Body of pancreas (tissue), 4 donors: ENCODE measurements at regions not wholly inside any gene's neighbourhood (a gene's known extent, or its start where the extent isn't known, plus 50 kb on each side); places are given as distances from the start of the nearest gene placed in this dataset.
"Not testable (repeated sequence)": the region's sequence is repeated elsewhere in the genome, so short reads cannot be mapped to it uniquely, and the experiment has no call there.

Experiments used
- ATAC-seq: fragments of 150-250 bp; one replicate; pipeline ENCODE4 v1.9.1; 2016
- DNase-seq, 4 donors: peaks; one replicate each; pipeline ENCODE4 v3.0.0-alpha.2; 2019
- H3K27ac ChIP-seq, 4 donors: fragments of 200-600 bp; sonication (generic); 1 replicate in 3 of 4; 2 replicates in 1 of 4; pipeline versions ENCODE4 v1.5.1 to v1.6.1; 2016 to 2019; ENCODE audit warnings: mild to moderate bottlenecking in 1 of 4, mixed read lengths in 1 of 4, moderate library complexity in 1 of 4
- H3K27me3 ChIP-seq, 2 donors: fragments of 200-600 bp; sonication (generic); one replicate each; pipeline ENCODE4 v1.6.0; 2016; ENCODE audit warnings: mild to moderate bottlenecking in 1 of 2
- H3K36me3 ChIP-seq, 2 donors: fragments of 200-600 bp; sonication (generic); replicated peaks in 1 of 2; 2 replicates each; pipeline ENCODE4 v1.5.1; 2016; ENCODE audit warnings: low read depth in 2 of 2; ENCODE audit not compliant: insufficient read depth in 1 of 2
- H3K4me1 ChIP-seq: fragments of 200-600 bp; sonication (generic); one replicate; pipeline ENCODE4 v1.6.0; 2016
- H3K4me3 ChIP-seq, 2 donors: fragments of 200-600 bp; sonication (generic); 1 replicate in 1 of 2; 2 replicates in 1 of 2; pipeline ENCODE4 v1.5.1; 2016 to 2019
- H3K9me3 ChIP-seq, 3 donors: fragments of 200-600 bp; sonication (generic); 1 replicate in 2 of 3; 2 replicates in 1 of 3; pipeline ENCODE4 v1.5.1; 2016
- POLR2A ChIP-seq, 3 donors: fragments of 450-650 bp; IDR thresholded peaks; one replicate each; pipeline ENCODE4 v1.6.1; 2016; ENCODE audit warnings: antibody characterized with exemption in 3 of 3, mild to moderate bottlenecking in 2 of 3
- WGBS, 2 donors: methylation state at CpG; one replicate each; pipeline ENCODE4 v1.1.5; 2017; 5-methylcytosine and 5-hydroxymethylcytosine counted together
- intact Hi-C: fragments of 100-400 bp; cut with DNase I; formaldehyde crosslinking; loops from one replicate; pipeline ENCODE4 v1.15.1; 2023
- TF ChIP-seq, protein P1 (sequence below), 7 experiments: fragments of 450-650 bp in 4 of 7; fragments of 200-600 bp in 3 of 7; sonication (generic) in 3 of 7; IDR thresholded peaks; one replicate each; pipeline ENCODE4 v1.5.1; 2016 to 2019; ENCODE audit warnings: antibody characterized with exemption in 7 of 7

DNA sequence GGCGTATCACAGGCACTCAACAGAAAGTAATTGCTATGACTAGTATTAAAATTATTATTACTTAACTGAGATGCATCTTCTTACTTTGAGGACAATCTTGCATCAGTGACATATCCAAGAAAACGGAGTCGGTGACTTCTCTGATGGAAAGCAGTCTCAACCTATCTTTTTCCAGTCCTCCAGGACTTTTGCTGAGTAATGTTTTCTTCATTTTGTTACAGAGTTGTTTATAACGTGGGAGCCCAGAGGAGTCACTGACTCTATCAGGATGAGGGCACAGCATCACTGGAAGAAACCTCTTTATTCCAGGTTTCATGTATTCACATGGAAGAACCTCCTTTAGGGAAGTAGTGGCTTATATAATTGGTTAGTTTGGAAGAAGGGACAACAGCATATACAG, 51.5 kb upstream of the MELK start:
- WGBS, 2 donors: 55 to 70% methylated on average over 4 of the region's 4 CpGs

DNA sequence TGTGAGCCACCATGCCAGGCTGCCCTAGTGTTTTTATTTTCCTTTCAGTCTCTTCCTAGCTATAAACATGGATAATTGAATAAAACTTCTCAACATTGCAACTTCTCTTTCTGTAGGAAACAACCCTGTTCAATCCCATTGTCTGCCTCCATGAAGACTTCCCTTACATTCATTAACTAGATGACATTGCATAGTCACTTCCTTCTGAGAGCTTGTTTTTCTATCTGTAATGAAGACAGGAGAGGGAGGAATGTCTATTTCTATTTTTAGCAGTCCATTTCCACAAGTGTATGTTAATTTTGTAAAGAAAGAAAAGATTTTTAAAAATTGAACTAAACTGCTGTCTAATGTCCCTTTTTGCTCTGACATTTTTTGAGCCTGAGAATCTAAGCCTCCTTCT, 55.6 kb upstream of the MELK start:
- Histone ChIP-seq H3K4me1 (no peaks in the 10 kb centered on the region), H3K36me3 (no peaks in the 10 kb centered on the region), H3K27me3 (no peaks in the 10 kb centered on the region), H3K9me3 (no peaks in the 10 kb centered on the region), H3K4me3 (no peak overlapping the region), H3K27ac (no peak overlapping the region)
- TF ChIP-seq, protein P1, sequence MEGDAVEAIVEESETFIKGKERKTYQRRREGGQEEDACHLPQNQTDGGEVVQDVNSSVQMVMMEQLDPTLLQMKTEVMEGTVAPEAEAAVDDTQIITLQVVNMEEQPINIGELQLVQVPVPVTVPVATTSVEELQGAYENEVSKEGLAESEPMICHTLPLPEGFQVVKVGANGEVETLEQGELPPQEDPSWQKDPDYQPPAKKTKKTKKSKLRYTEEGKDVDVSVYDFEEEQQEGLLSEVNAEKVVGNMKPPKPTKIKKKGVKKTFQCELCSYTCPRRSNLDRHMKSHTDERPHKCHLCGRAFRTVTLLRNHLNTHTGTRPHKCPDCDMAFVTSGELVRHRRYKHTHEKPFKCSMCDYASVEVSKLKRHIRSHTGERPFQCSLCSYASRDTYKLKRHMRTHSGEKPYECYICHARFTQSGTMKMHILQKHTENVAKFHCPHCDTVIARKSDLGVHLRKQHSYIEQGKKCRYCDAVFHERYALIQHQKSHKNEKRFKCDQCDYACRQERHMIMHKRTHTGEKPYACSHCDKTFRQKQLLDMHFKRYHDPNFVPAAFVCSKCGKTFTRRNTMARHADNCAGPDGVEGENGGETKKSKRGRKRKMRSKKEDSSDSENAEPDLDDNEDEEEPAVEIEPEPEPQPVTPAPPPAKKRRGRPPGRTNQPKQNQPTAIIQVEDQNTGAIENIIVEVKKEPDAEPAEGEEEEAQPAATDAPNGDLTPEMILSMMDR (IDR thresholded peaks at IDR 0.05): no peak
- TF ChIP-seq POLR2A (IDR thresholded peaks at IDR 0.05): no peak
- ATAC-seq (no peak), DNase-seq (no peak)
- intact Hi-C loops: no loop called here

More for the DNA sequence above, 51.5 kb upstream of the MELK start:
- DNase-seq: no peak
- intact Hi-C loops: no loop called here
- Histone ChIP-seq H3K4me1 (no peaks in the 10 kb centered on the region), H3K36me3 (no peaks in the 10 kb centered on the region), H3K9me3 (no peaks in the 10 kb centered on the region), H3K4me3 (no peak overlapping the region), H3K27ac (no peak overlapping the region), H3K27me3 (no peaks in the 10 kb centered on the region)
- no peak for ATAC-seq
- TF ChIP-seq POLR2A (IDR thresholded peaks at IDR 0.05): no peak
- TF ChIP-seq, protein P1 (IDR thresholded peaks at IDR 0.05): no peak

DNA sequence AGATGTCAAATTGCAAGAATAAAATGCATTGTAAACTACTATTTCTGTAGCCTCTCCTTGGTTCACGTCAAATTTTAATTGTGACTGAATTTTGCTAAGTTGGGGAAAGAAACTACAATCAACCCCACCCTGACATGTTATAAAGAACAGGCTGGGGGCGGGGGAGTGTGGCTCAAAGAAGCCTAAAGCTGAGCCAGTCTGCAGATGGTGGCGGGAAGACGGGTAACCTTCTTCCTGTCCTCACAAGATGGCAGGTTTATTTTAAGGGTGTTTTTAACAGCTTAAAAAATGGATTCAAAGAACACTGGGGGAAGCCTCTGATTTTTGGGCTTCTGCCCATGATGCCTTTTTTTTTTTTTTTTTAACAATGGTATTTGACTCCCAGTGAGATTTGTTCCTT, 68.5 kb upstream of the MELK start:
- H3K9me3 ChIP-seq: no peaks in the 10 kb centered on the region
- no peaks in the 10 kb centered on the region for H3K4me1 ChIP-seq
- no peak for ATAC-seq
- DNase-seq: no peak
- 75 to 79% methylated on average over 4 of the region's 4 CpGs for WGBS, 2 donors
- intact Hi-C loops: no loop called here
- no peaks in the 10 kb centered on the region for H3K36me3 ChIP-seq
- H3K4me3 ChIP-seq: no peak overlapping the region
- H3K27ac ChIP-seq: no peak overlapping the region
- no peaks in the 10 kb centered on the region for H3K27me3 ChIP-seq
- TF ChIP-seq, protein P1 (IDR thresholded peaks at IDR 0.05): no peak
- no peak for TF ChIP-seq POLR2A (IDR thresholded peaks at IDR 0.05)

DNA sequence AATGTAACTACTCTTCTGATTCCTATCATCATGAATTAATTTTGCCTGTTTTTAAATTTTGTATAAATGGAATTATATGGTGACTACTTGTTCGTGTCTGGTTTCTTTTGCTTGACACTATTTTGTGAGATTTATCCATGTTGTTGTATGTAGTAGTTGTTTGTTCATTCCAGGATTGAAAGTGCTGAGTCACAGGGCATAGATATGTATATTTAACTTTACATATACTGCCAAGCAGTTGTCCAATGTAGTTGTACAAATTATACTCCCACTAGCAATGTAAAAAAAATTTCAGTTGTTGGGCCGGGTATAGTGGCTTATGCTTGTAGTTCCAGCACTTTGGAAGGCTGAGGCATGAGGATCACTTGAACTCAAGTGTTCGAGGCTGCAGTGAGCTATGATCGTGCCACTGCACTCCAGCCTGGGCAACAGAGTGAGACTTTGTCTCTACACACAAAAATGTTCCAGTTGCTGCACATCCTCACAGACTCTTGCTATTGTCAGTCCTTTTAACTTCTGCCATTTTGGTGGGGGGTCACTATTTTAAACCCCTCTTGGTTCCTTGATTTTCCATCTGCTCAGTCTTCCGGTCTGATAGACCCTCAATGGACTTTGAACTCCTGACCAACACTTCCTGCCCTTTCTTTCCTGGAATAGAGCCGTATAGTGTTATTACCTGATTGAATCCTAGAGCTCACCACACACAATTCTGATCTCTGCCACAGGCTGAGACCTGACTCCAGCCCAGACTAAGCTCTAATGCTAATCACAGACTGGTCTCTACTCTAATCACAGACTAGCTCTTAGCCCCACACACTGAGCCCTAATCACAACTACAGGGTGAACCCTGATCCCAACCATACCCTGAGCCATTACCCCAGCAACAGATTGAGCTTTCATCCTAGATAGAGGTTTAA, 69.3 kb upstream of the MELK start:
- ATAC-seq: no peak
- Histone ChIP-seq H3K9me3 (no peaks in the 10 kb centered on the region), H3K4me1 (no peaks in the 10 kb centered on the region), H3K36me3 (no peaks in the 10 kb centered on the region), H3K27me3 (no peaks in the 10 kb centered on the region), H3K27ac (no peak overlapping the region), H3K4me3 (no peak overlapping the region)
- intact Hi-C loops: no loop called here
- TF ChIP-seq, protein P1 (IDR thresholded peaks at IDR 0.05): no peak
- no peak for TF ChIP-seq POLR2A (IDR thresholded peaks at IDR 0.05)
- WGBS, 2 donors: 69 to 77% methylated on average over 6 of the region's 6 CpGs
- DNase-seq: no peak

DNA sequence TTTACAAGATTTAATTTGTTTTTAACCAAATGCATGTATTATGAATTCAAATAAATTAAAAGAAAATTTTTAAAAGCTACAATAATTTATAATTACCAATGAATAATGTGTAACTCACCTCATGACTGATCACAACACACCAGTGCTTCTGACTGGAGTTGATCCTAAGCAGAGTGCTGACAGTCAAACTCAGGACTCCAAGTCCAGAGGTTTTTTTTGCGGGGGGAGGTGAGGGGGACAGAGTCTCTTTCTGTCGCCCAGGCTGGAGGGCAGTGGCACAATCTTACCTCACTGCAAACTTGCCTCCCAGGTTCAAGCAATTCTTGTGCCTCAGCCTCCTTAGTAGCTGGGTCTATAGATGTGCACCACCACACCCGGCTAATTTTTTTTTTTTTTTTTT, 71.0 kb upstream of the MELK start:
- TF ChIP-seq POLR2A (IDR thresholded peaks at IDR 0.05): no peak
- TF ChIP-seq, protein P1 (IDR thresholded peaks at IDR 0.05): no peak
- 78 to 81% methylated on average over 3 of the region's 3 CpGs for WGBS, 2 donors
- Histone ChIP-seq H3K27me3 (no peaks in the 10 kb centered on the region), H3K4me3 (no peak overlapping the region), H3K27ac (no peak overlapping the region), H3K4me1 (no peaks in the 10 kb centered on the region), H3K9me3 (no peaks in the 10 kb centered on the region), H3K36me3 (no peaks in the 10 kb centered on the region)
- DNase-seq (no peak), ATAC-seq (no peak)
- intact Hi-C loops: no loop called here

DNA sequence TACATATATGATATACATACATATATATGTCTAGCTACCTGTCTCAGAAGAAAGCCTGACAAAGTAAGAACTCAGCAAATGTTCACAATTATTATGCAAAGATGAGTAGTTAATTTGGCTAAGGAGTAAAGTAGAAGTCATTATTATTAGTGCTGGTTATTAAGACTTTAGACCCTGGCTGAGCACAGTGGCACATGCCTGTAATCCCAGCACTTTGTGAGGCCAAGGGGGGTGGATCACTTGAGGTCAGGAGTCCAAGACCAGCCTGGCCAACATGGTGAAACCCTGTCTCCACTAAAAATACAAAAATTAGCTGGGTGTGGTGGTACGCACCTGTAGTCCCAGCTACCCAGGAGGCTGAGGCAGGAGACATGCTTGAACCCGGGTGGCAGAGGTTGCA, 71.8 kb upstream of the MELK start:
- H3K36me3 ChIP-seq, ATAC-seq, H3K4me3 ChIP-seq, H3K9me3 ChIP-seq, intact Hi-C loops, H3K27ac ChIP-seq, H3K27me3 ChIP-seq, DNase-seq, H3K4me1 ChIP-seq: not testable (repeated sequence)
- 70 to 91% methylated on average over 2 of the region's 2 CpGs for WGBS, 2 donors
